Activated T-cell treated with anti-CD3 and anti-CD28 coated beads, Interleukin-2, amount 50 U/mL, for 72 hours (primary cell): ENCODE measurements at regions not wholly inside any gene's neighbourhood (a gene's known extent, or its start where the extent isn't known, plus 50 kb on each side); places are given as distances from the start of the nearest gene placed in this dataset.
"Not testable (repeated sequence)": the region's sequence is repeated elsewhere in the genome, so short reads cannot be mapped to it uniquely, and the experiment has no call there.

Experiments
- ATAC-seq, 2 donors: fragments of 150-1000 bp; cut with Tn5 transposase; replicated peaks in 1 of 2; 2 replicates each; pipeline ENCODE4 v1.10.0; 2021; ENCODE audit warnings: moderate library complexity in 2 of 2, mild to moderate bottlenecking in 1 of 2
- DNase-seq, 2 donors: peaks; one replicate each; pipeline ENCODE4 v3.0.0; 2021 to 2022; ENCODE audit warnings: mixed read lengths in 1 of 2
- H3K27ac Mint-ChIP-seq: one replicate; pipeline ENCODE4 v1.8.0; 2022; ENCODE audit warnings: mild to moderate bottlenecking, moderate library complexity, mixed read lengths
- H3K27me3 Mint-ChIP-seq: one replicate; pipeline ENCODE4 v1.8.0; 2022; ENCODE audit warnings: low read depth, mixed read lengths
- H3K36me3 Mint-ChIP-seq, 2 donors: one replicate each; pipeline ENCODE4 v1.8.0; 2022; ENCODE audit warnings: mixed read lengths in 2 of 2, mild to moderate bottlenecking in 1 of 2; ENCODE audit not compliant: insufficient read depth in 2 of 2
- H3K4me1 Mint-ChIP-seq: one replicate; pipeline ENCODE4 v1.8.0; 2022; ENCODE audit warnings: low read depth, mixed read lengths
- H3K4me3 Mint-ChIP-seq, 2 donors: one replicate each; pipeline ENCODE4 v1.8.0; 2022; ENCODE audit warnings: mild to moderate bottlenecking in 2 of 2, mixed read lengths in 2 of 2, moderate library complexity in 2 of 2
- H3K9me3 Mint-ChIP-seq, 2 donors: one replicate each; pipeline ENCODE4 v1.8.0; 2022; ENCODE audit warnings: mixed read lengths in 2 of 2

- no peaks in the 10 kb centered on the region for H3K9me3 Mint-ChIP-seq
- ATAC-seq (no peak), DNase-seq (no peak)
- H3K27ac Mint-ChIP-seq = no peak overlapping the region
- no peak overlapping the region for H3K4me3 Mint-ChIP-seq
- no peaks in the 10 kb centered on the region for H3K4me1 Mint-ChIP-seq
- H3K27me3 Mint-ChIP-seq = peaks cover 18% of the 10 kb centered on the region
- no peaks in the 10 kb centered on the region for H3K36me3 Mint-ChIP-seq
Measured at GRCh38 chr10:114708084-114708483, 50.0 kb upstream of the ABLIM1 start.

- H3K36me3 Mint-ChIP-seq = no peaks in the 10 kb centered on the region
- DNase-seq (no peak), ATAC-seq (no peak)
- no peaks in the 10 kb centered on the region for H3K9me3 Mint-ChIP-seq
- no peaks in the 10 kb centered on the region for H3K4me1 Mint-ChIP-seq
- H3K4me3 Mint-ChIP-seq = no peak overlapping the region
- H3K27ac Mint-ChIP-seq = no peak overlapping the region
- peaks cover 26% of the 10 kb centered on the region for H3K27me3 Mint-ChIP-seq
Measured at GRCh38 chr10:114708717-114709335, 50.8 kb upstream of the ABLIM1 start.

- Mint-ChIP-seq H3K9me3 (no peaks in the 10 kb centered on the region), H3K36me3 (no peaks in the 10 kb centered on the region), H3K4me1 (no peaks in the 10 kb centered on the region), H3K27me3 (peaks cover 36% of the 10 kb centered on the region), H3K4me3 (no peak overlapping the region), H3K27ac (no peak overlapping the region)
- no peak for DNase-seq
- no peak for ATAC-seq
Measured at GRCh38 chr10:114709984-114710383, 51.9 kb upstream of the ABLIM1 start.

GRCh38 chr10:114711176-114711868 lies 53.2 kb upstream of the ABLIM1 start:
- ATAC-seq = no peak
- no peak for DNase-seq
- Mint-ChIP-seq H3K27ac (no peak overlapping the region), H3K36me3 (no peaks in the 10 kb centered on the region), H3K4me3 (no peak overlapping the region), H3K9me3 (no peaks in the 10 kb centered on the region), H3K27me3 (peaks cover 39% of the 10 kb centered on the region), H3K4me1 (no peaks in the 10 kb centered on the region)

GRCh38 chr10:114711869-114712250 lies 53.8 kb upstream of the ABLIM1 start:
- Mint-ChIP-seq H3K36me3 (no peaks in the 10 kb centered on the region), H3K4me1 (no peaks in the 10 kb centered on the region), H3K4me3 (no peak overlapping the region), H3K27me3 (peaks cover 36% of the 10 kb centered on the region), H3K9me3 (no peaks in the 10 kb centered on the region), H3K27ac (no peak overlapping the region)
- no peak for ATAC-seq
- no peak for DNase-seq

- Mint-ChIP-seq H3K27me3 (peaks cover 30% of the 10 kb centered on the region), H3K4me1 (no peaks in the 10 kb centered on the region), H3K27ac (no peak overlapping the region), H3K4me3 (no peak overlapping the region), H3K9me3 (no peaks in the 10 kb centered on the region), H3K36me3 (no peaks in the 10 kb centered on the region)
- ATAC-seq = no peak
- DNase-seq = no peak
Measured at GRCh38 chr10:114713525-114714090, 55.5 kb upstream of the ABLIM1 start.

- no peak overlapping the region for H3K4me3 Mint-ChIP-seq
- H3K36me3 Mint-ChIP-seq = no peaks in the 10 kb centered on the region
- H3K9me3 Mint-ChIP-seq = no peaks in the 10 kb centered on the region
- ATAC-seq (no peak), DNase-seq (no peak)
- no peak overlapping the region for H3K27ac Mint-ChIP-seq
- peaks cover 29% of the 10 kb centered on the region for H3K27me3 Mint-ChIP-seq
- no peaks in the 10 kb centered on the region for H3K4me1 Mint-ChIP-seq
Measured at GRCh38 chr10:114714281-114714741, 56.2 kb upstream of the ABLIM1 start.

- H3K4me1 Mint-ChIP-seq = no peaks in the 10 kb centered on the region
- DNase-seq (no peak), ATAC-seq (no peak)
- H3K36me3 Mint-ChIP-seq = no peaks in the 10 kb centered on the region
- H3K9me3 Mint-ChIP-seq = no peaks in the 10 kb centered on the region
- no peak overlapping the region for H3K4me3 Mint-ChIP-seq
- H3K27ac Mint-ChIP-seq = no peak overlapping the region
- H3K27me3 Mint-ChIP-seq = peaks cover 29% of the 10 kb centered on the region
Measured at GRCh38 chr10:114715171-114715670, 57.1 kb upstream of the ABLIM1 start.

GRCh38 chr10:114716811-114717404 lies 58.8 kb upstream of the ABLIM1 start:
- no peaks in the 10 kb centered on the region for H3K36me3 Mint-ChIP-seq
- H3K4me3 Mint-ChIP-seq = no peak overlapping the region
- no peaks in the 10 kb centered on the region for H3K4me1 Mint-ChIP-seq
- DNase-seq (no peak), ATAC-seq (no peak)
- no peak overlapping the region for H3K27ac Mint-ChIP-seq
- peaks cover 29% of the 10 kb centered on the region for H3K27me3 Mint-ChIP-seq
- no peaks in the 10 kb centered on the region for H3K9me3 Mint-ChIP-seq

GRCh38 chr10:114717881-114718280 lies 59.8 kb upstream of the ABLIM1 start:
- ATAC-seq, DNase-seq, H3K36me3 Mint-ChIP-seq, H3K4me3 Mint-ChIP-seq, H3K4me1 Mint-ChIP-seq, H3K9me3 Mint-ChIP-seq, H3K27ac Mint-ChIP-seq: not testable (repeated sequence)
- H3K27me3 Mint-ChIP-seq = peaks cover 25% of the 10 kb centered on the region

- DNase-seq = no peak
- H3K4me3 Mint-ChIP-seq = no peak overlapping the region
- no peaks in the 10 kb centered on the region for H3K36me3 Mint-ChIP-seq
- H3K27me3 Mint-ChIP-seq = peaks cover 21% of the 10 kb centered on the region
- no peaks in the 10 kb centered on the region for H3K9me3 Mint-ChIP-seq
- ATAC-seq = no peak
- H3K4me1 Mint-ChIP-seq = no peaks in the 10 kb centered on the region
- no peak overlapping the region for H3K27ac Mint-ChIP-seq
Measured at GRCh38 chr10:114718374-114718773, 60.3 kb upstream of the ABLIM1 start.

- no peak overlapping the region for H3K4me3 Mint-ChIP-seq
- ATAC-seq (no peak), DNase-seq (no peak)
- H3K4me1 Mint-ChIP-seq = no peaks in the 10 kb centered on the region
- H3K9me3 Mint-ChIP-seq = no peaks in the 10 kb centered on the region
- no peaks in the 10 kb centered on the region for H3K36me3 Mint-ChIP-seq
- no peak overlapping the region for H3K27ac Mint-ChIP-seq
- peaks cover 11% of the 10 kb centered on the region for H3K27me3 Mint-ChIP-seq
Measured at GRCh38 chr10:114719311-114719710, 61.2 kb upstream of the ABLIM1 start.

GRCh38 chr10:114720023-114720422 lies 61.9 kb upstream of the ABLIM1 start:
- not testable (repeated sequence) for H3K4me3 Mint-ChIP-seq, ATAC-seq, H3K9me3 Mint-ChIP-seq, DNase-seq, H3K27me3 Mint-ChIP-seq, H3K27ac Mint-ChIP-seq, H3K36me3 Mint-ChIP-seq, H3K4me1 Mint-ChIP-seq
